ENCODE measurements at regions not wholly inside any gene's neighbourhood (a gene's known extent, or its start where the extent isn't known, plus 50 kb on each side); places are given as distances from the start of the nearest gene placed in this dataset.

DNA sequence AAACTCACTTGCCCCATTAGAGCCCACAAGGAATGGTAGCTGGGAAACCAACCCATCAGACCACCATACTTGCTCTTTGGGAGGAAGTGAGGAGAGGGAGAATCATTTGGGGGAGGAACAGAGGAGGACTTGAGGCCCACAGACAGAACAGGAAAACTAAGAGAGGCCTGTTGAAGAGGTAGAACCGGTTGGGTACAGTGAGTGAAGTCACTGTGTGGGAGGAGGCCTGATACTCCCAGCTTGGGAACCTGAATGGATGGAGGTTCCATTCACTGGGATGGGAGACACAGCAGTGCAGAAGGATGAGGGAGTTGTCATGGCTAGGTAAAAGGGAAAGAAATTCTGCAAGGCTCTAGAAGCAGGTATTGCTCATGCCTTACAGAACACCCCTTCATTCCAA lies 63.4 kb upstream of the PSEN2 start:
- no peak overlapping the region for H4K5ac ChIP-seq (ENCODE audit: insufficient read length, low read depth, low read length)
- H3K36me3 ChIP-seq (ENCODE audit: control insufficient read depth in 2 of 4, insufficient read depth in 4 of 4, low read length in 3 of 4), result no peaks in the 10 kb centered on the region
- no peak overlapping the region for H3K23ac ChIP-seq (ENCODE audit: insufficient read length)
- no peaks in the 10 kb centered on the region for H3K9me3 ChIP-seq (ENCODE audit: insufficient read depth in 2 of 2, low read depth in 1 of 2, low read length in 1 of 2)
- H2BK12ac ChIP-seq (ENCODE audit: low read depth, low read length), result no peak overlapping the region
- H2BK120ac ChIP-seq (replicated peaks; ENCODE audit: low read depth, low read length), result no peak overlapping the region
- H3K56ac ChIP-seq (replicated peaks; ENCODE audit: insufficient read length, low read depth, low read length), result no peak overlapping the region
- no peak overlapping the region for H3K4me3 ChIP-seq (ENCODE audit: extremely low read depth in 1 of 4, insufficient read depth in 2 of 4, low read depth in 3 of 4, low read length in 4 of 4)
- no peaks in the 10 kb centered on the region for H3K79me1 ChIP-seq (ENCODE audit: low read depth, low read length)
- H4K8ac ChIP-seq (ENCODE audit: extremely low read depth, insufficient read depth, low read length), result no peak overlapping the region
- no peak overlapping the region for H2BK20ac ChIP-seq (ENCODE audit: low read length)
- no peak overlapping the region for H2AK5ac ChIP-seq (ENCODE audit: low read depth, low read length)
- no peak overlapping the region for H3K14ac ChIP-seq (ENCODE audit: insufficient read length)
- H3K4me2 ChIP-seq (ENCODE audit: insufficient read depth in 1 of 2, low read depth in 2 of 2, low read length in 2 of 2), result no peak overlapping the region
- no peak overlapping the region for H2BK5ac ChIP-seq (ENCODE audit: low read depth, low read length)
- H3K4me1 ChIP-seq (replicated peaks in 1 of 4; ENCODE audit: control insufficient read depth in 3 of 4, insufficient read depth in 4 of 4, low read length in 3 of 4), result peaks cover 0 to 3% (median 1%) of the 10 kb centered on the region in 4 experiments; a peak in 1 of 7 replicates
- DNase-seq (ENCODE audit: low read depth in 1 of 2, low spot score in 2 of 2) (no peak), FAIRE-seq (no peak)
- no peaks in the 10 kb centered on the region for H4K20me1 ChIP-seq (replicated peaks in 1 of 2; ENCODE audit: control insufficient read depth in 1 of 2, insufficient read depth in 2 of 2, low read length in 2 of 2)
- ChIA-PET CTCF (ENCODE audit: partially characterized antibody) (interaction anchor here (1.0 to 1.4 kb wide), 5 partner anchors 12 to 173 kb away, joined by 3 to 4 read pairs (median 4); no protein-coding TSS in a partner anchor), POLR2A (ENCODE audit: partially characterized antibody) (no interaction called here)
- H3K27me3 ChIP-seq (replicated peaks in 1 of 4; ENCODE audit: control insufficient read depth in 3 of 4, extremely low read depth in 1 of 4, insufficient read depth in 3 of 4, low read length in 3 of 4), result no peaks in the 10 kb centered on the region
- H3K79me2 ChIP-seq (ENCODE audit: control insufficient read depth in 1 of 2, insufficient read depth in 2 of 2, low read length in 2 of 2), result no peaks in the 10 kb centered on the region
- no peak overlapping the region for H2AFZ ChIP-seq (ENCODE audit: low read length)
- no peak overlapping the region for H3K27ac ChIP-seq (ENCODE audit: low read depth, low read length)
- H4K91ac ChIP-seq (replicated peaks; ENCODE audit: insufficient read length, low read length), result no peak overlapping the region
- H3K4ac ChIP-seq (replicated peaks; ENCODE audit: insufficient read length, low read depth, low read length), result no peak overlapping the region
- no peak overlapping the region for H3K18ac ChIP-seq (ENCODE audit: extremely low read depth, low read length)
- WGBS, 2 experiments (ENCODE audit: extremely low coverage in 1 of 2, insufficient coverage in 1 of 2, insufficient read length in 1 of 2, insufficient replicate concordance in 2 of 2, low coverage in 1 of 2, low lambda C conversion rate in 2 of 2, missing lambda C conversion rate in 1 of 2), result 85% methylated on average over 1 of the region's 1 CpG; no CpG with 5 or more reads in 1 of the 2 experiments
- H3K23me2 ChIP-seq (ENCODE audit: low read depth, low read length), result no peaks in the 10 kb centered on the region; the same call in 1 of the 2 replicates
- H2BK15ac ChIP-seq (ENCODE audit: low read length), result no peak overlapping the region
- H3K9ac ChIP-seq (replicated peaks in 1 of 4; ENCODE audit: extremely low read depth in 1 of 4, low read depth in 3 of 4, low read length in 3 of 4), result no peak overlapping the region
- TF ChIP-seq KDM5A (IDR thresholded peaks at IDR 0.05; ENCODE audit: low read length) (no peak), JUND (IDR thresholded peaks at IDR 0.05; ENCODE audit: low read length) (no peak)
